ENCODE measurements at regions not wholly inside any gene's neighbourhood (a gene's known extent, or its start where the extent isn't known, plus 50 kb on each side); places are given as distances from the start of the nearest gene placed in this dataset.

DNA sequence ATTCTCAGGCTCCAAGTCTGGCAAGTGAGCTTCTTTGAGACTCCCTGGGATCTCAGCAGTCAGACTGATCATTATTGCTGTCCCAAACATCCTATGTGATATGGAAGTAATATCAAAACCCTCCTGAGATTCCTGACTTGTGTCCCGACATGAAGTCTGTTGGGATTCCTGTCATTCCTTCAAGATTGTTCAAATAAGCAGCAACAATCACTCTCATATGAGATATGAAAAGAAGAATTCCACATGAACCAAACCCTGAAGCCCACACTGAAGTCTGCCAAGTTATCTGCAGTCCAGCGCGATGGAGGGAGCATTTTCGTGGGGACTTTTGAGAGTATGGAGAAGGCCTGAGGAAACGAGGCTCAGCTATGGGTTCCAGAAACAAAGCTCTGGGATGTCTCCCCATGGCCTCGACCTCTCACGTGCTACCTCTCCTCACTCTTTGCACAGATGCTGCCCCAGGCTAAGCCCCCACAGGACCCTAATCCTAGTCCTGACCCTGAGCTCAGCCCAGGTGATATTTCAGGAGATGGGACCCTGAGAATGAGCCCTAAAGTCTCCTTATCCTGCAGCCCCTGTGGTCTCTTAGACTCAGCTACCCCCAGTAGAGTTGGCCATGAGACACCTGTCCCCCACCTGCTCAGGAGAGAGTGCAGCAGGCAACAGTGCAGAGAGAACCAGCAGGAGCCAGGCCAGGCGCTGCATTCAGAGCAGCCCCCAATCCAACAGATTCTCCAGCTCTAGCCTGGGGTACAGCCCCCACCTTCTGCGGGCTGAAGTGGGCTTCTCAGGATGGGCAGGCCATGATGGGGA, 100.2 kb downstream of the GGTLC2 start:
- no peak for DNase-seq (ENCODE audit: low read depth)

DNA sequence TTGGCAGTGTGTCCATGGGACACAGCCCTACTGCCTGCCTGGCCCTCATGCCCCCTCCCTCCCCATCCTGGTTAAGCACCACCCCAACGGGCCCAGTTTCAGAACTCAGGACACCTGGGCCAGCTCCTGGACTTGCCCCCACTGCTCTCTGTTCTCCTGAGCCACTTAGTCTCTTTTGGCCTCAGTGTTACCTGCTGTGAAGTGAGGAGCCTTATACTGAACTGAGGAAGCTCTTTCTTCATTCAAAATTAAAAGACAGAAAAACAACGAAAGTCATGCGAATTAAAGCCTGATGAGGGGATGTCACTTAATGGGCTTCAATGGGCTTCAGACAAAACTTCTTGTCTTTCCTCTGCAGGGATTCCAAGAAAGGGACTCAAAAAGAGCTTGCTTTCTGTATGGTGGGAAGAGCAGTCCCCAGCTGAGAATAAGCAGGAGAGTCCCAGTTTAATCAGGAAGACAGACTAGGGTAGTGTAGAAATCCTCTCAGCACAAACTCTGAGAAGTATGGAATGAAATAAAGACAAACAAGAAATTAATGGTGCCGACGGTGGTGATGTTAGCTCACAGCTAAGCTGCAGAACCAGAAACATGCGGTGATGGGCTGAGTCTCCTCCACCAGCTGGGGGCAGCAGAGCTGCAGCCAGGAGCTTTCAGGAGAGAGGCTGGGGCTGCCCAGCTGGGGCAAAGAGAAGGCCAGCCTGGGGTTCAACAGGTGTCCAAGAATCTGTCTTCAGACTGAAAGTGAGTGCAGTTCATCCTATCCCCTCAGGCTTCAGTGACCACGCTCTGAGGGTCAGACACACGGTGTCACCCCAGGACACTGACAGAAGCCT, 101.0 kb downstream of the GGTLC2 start:
- DNase-seq (ENCODE audit: low read depth), result no peak

DNA sequence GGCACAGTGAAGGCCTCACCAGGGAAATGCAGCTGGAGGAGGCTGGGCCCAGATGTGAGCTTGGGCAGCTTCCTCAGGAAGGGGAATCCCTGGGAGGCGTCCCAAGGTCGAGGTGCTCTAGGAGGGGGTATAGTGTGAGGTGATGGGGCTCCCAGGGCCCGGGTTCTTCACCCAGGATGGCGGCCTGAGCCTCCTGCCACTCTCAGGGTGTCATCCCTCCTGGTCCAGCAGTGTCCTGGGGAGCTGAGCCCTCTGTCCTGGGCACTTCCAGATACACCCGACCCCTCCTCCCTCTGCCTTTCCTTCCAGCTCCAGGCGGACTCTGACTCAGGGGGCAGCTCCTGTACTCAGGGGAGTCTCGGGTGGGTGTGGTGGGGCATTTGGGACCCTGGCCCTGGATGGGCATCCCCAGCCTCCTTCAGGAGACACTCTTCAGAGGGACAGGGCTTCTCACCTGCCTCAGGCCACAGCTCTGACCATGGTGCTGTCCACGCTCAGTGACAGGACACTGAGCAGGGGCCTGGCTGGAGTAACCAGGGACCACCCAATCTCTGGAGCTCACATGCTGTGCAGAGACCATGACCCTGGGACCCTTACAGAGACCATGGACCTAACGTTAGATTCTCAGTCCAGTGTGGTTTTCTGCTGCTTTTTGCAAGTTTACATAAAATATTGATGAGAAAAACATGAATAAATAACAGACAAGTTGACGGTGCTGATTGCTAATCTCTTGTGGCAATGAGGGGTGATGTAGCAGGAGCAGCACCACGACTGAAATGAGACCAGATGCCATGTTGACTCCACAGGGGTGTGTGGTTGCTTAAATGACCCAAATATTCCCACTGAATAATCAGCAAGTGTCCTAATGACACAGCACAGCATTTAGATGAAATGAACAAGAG, 101.9 kb downstream of the GGTLC2 start:
- DNase-seq (ENCODE audit: low read depth), result no peak

DNA sequence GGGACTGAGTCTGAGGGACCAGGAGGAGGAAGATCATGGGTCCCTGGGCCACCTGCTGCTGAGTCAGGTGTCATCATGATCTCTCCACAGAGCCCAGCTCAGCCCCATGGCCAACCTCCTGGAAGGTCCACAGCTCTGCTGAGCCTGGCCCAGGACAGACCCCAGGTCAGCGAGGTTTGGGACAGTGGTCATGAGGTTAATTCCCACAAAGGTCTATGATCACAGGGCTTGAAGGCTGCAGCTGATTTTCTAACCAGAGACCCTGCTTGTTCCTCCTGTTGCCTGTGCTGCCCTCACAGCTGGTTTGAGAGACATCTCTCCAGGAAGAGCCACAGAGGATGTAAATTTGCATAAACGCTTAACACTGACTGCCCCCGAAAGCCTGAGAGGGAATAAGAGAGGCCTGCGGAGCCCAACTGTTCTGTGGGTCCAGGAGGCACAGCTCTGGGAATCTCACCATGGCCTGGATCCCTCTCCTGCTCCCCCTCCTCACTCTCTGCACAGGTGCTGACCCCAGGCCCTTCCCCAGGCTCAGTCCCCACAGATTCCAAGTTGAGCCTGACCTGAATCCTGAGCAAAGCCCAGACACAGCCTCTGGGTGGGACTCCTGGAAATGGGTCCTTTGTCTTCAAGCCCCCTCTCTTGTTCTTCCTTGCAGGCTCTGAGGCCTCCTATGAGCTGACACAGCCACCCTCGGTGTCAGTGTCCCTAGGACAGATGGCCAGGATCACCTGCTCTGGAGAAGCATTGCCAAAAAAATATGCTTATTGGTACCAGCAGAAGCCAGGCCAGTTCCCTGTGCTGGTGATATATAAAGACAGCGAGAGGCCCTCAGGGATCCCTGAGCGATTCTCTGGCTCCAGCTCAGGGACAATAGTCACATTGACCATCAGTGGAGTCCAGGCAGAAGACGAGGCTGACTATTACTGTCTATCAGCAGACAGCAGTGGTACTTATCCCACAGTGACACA, 102.8 kb downstream of the GGTLC2 start:
- no peak for DNase-seq (ENCODE audit: low read depth)

DNA sequence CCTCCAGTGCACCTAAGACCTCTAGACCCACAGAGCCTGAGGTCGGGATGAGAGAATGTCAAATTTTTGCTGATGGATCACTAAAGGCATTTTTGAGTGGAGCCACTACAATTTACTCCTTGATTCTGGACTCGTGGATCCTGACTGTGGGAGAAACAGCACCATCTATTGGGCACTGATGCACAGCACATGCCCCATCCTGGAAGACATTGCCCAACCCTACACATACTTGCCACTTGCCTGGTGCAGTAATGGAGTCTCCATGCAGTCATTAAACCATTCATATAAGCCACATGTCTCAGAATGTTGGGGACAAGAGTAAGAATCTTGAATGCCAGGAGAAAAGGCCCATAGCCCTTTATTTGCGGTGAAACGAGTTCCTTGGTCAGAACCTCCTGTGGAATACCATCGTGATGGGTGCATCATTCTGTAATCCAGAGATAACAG, 103.9 kb downstream of the GGTLC2 start:
- peak; percentile 41 for DNase-seq (ENCODE audit: low read depth)

DNA sequence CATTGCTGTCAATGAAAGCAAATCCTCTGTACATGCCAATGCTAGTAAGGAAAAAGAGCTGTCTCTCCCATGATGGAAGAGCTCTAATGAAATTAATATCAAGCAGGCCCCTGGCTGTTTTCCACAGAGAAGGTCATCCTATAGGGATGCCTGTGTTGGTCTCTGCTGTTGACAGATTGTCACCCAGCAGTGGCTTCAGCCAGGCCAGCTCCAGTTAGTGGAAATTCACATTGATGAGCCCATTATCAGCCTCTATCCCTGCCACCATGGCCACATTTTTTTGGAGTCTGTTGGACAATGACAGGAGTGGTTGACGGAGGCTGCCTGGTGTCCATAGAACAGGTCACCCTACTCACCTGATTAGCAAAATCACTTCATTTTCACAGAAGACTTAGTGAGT, 104.3 kb downstream of the GGTLC2 start:
- no peak for DNase-seq (ENCODE audit: low read depth)

DNA sequence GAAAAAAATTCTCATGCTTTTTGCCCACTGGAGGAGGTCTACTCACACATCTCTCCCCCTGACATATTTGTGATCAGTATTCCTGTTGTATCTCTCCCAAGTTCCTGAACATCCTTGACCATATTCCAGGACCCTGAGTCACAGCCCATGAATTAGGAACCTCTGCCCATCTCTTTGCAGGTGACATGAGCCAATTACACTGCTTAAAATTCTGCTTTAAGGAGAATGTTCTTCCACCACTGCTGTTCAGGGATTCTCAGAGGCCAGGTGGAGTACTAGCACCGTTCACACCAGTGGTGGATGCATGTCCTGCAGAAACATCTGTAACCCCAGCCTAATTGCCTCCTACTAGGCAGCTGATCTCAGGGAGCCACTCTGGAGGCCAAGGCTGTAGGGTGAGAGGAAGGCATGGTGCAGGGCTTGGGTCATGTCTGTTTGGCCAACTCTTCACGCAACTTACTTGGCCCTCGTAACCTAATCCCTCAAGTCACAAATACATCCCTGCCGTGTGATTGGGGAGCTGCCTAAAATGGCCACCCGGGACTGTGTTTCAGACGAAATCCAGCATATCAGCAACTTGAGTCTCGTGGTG, 104.8 kb downstream of the GGTLC2 start:
- DNase-seq (ENCODE audit: low read depth), result no peak

DNA sequence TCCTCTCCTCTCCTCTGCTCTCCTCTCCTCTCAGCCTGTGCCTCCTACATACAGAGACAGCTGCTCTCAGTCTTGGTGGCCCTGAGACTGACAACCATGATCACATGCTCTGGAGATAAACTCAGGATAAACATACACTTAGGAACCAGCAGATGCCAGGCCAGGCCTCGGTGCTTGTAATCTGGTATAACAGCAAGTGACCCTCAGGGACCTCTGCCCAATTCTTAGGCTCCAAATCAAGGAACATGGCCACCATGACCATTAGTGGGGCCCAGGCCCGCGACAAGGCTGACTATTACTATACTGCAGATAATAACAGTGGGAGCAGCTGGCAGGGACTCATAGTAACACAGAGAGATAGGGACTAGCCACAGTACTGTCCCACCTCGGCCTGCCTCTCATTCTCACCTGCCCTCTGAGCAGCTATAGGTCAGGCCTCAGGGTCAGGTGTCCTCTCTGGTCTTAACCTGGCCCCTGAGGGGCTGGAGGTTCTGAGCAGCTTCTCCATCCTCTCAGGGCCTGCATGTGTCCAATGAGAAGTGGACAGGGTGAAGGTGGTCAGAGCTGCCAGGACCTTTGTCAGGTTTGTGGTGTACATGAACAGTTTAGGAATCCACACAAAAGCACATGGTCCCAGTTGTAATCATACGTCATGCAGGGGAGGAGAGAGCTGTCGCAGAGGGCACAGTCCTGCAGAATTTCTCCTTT, 106.1 kb downstream of the GGTLC2 start:
- DNase-seq (ENCODE audit: low read depth), result no peak

DNA sequence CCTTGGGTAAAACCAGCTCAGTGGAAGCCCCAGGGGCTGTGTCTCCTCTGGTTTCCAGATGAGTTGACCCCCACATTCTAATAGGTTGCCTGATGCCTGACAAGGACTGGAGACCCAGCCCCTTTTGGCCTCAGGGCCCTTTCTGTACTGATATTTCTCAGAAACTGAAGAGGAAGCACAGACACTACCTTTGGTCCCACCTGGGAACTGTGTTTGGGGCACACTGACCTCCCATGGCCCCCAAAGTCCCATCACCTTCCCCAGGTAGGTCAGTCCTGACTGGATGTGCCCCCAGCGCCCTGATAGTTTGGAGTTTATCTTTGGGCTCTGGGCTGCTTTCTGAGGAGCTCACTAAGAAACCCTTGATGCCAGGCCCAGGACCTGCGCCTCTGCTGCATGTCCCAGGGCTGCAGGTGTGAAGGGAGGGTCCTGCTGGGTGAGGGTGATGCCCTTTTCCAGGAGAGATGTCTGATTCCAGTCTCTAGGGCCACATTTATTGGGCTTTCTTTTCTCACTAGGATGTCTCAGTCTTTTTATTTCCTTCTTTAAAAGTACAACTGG, 106.7 kb downstream of the GGTLC2 start:
- DNase-seq (ENCODE audit: low read depth), result no peak

DNA sequence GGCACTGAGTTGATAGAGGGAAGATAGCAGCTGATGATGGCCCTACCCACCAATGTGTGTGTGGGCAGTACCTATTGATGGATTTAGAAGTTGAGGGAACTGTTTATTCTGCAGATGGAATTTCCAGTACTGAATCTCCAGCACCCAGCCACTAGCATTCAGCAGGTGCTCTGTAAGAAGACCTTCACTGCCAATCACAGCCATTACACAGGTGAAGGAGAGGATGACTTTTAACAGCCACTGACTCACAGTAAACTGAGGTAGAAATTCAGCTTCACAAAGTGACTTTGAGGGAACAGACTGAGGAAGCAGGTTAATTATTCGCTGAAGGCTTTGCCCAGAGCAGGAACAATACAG, 107.8 kb downstream of the GGTLC2 start:
- DNase-seq (ENCODE audit: low read depth), result no peak

DNA sequence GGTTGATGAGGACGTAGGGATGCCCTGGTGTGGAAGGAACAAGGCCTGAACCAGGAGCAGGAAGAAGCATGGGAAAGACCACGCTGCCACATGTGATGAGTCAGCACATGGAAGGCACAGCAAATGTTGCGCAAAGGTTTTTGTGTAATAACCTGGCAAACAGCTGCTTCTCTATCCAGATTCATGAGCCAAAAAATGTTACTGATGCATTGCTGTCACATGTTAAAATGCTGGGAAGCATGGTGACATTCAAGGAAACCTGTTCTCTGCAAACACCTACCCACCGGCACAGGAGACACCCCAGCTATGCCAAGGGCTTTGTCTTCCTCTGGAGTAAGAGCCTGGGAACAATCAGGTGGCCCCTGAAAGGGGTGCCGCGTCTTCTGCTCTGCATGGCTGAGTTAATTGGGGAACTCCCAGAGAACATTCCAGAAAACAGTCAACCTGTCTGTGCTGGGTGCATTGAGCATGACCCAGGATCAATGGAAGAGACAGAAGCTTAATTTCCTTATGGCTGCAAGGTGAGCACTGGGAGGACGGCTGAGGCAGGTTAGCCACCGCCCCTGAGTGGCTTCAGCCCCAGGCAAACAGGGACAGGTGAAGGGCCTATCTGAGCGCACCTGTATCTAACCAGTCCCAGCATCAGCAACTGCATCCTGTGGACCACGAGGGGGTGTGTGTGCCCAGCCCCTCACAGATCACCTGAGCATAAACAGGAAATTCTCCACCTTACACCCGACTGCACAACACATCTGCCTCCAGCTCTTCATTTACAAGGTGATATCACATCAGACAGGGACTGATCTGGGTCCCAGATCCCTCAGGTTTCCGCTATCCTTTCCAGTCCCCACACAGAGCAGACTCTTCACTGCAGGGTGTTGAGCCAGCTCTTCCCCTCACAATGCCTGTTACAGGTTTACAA, 108.4 kb downstream of the GGTLC2 start:
- peak; percentile 70 for DNase-seq (ENCODE audit: low read depth)

DNA sequence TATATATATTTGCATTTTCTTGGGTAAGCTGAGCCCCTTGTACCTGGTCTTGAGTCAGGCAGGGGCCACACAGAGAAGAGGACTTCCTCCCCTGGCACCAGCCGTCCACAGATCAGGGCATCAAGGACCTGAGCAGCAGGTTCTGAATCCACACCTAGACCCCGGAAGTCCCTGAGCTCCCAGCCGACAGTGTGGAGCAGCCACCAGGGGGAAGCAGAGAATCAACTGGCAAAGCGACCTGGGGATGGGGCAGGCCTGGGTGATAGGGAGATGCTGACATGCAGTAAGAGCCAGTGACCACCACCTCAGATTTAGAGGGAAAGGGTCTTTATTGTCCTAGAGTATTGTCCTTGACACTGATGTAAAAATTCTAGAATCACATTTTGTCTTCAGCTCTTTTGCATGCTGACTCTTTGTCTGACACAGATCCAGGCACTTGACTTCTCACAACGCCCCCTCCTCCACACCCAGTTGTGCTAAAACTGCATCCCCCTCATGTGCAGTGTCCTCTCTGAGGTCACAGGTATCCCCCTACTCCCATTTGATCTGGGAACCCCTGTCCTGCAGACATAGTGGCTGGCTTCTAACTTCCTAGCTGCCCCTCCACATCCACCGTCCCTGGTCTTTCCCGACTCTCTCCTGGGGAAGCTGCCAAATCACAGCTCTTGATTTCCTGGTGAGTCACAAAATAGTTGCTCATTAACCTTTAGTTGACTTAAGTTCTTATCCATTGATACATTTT, 109.3 kb downstream of the GGTLC2 start:
- DNase-seq (ENCODE audit: low read depth), result no peak

DNA sequence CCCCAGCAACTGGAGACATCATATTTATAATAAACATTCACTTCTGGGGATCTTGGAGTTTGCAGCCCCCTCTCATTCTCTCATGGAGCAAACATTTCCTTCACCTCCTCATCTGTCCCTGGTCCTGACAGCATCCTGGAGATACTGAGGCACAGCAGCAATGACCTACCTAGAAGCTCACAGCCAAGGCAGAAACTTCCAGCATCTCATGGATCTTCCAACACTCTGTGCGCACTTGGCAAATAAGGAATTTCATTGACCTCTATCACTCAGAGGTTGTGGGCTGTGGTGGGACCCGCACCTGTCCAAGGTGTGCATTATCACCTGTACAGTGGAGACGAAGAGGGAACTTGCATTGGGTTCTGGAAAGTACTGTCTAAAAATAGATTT, 109.8 kb downstream of the GGTLC2 start:
- DNase-seq (ENCODE audit: low read depth), result no peak

DNA sequence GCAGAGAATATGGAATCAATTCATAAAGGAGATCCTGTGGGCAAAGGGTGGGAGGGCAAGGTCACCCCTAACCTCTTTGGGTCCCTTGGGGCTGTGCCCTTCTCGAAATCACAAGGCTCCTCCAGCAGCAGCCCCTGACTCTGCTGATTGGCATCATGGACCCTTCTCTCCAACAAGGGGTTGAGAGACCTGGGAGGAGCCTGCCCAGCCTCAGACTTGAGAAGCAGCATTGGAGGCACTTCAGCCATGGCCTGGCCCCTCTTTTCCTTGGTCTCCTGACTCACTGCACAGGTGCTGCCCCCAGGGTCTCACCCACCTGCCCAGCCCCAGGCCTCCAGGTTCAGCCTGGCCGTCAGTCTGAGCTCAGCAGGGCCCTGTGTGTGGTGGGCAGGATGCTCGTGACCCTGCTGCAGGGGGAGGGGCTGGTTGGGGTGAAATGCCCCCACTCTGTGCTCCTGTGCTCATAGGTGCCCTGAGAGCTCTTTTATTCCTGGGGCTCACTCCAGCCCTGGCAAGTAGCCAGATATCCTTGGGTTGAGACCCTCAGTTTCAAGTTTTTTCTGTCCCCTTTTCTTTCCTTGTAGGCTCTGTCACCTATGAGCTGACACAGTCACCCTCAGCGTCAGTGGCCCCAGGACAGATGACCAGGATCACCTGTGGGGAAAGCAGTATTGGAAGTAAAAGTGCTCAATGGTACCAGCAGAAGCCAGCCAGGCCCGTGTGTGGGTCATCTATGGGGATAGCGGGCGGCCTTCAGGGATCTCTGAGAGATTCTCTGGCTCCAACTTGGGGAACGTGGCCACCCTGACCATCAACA, 110.8 kb downstream of the GGTLC2 start:
- DNase-seq (ENCODE audit: low read depth), result no peak

DNA sequence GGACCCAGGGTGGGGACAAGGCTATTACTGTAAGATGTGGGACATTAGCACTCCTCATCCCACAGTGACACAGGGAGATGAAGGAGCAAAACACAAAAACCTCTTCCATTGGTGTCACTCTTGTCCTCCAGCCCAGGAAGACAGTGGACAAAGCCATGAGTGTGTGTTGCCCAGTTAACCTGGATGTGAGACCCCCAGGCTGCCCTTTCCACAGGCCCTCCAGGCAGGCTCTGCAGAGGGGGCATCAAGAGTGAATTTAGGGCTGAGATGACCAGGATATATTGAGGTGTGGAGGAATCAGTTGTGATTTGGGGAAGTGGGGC, 111.3 kb downstream of the GGTLC2 start:
- no peak for DNase-seq (ENCODE audit: low read depth)

DNA sequence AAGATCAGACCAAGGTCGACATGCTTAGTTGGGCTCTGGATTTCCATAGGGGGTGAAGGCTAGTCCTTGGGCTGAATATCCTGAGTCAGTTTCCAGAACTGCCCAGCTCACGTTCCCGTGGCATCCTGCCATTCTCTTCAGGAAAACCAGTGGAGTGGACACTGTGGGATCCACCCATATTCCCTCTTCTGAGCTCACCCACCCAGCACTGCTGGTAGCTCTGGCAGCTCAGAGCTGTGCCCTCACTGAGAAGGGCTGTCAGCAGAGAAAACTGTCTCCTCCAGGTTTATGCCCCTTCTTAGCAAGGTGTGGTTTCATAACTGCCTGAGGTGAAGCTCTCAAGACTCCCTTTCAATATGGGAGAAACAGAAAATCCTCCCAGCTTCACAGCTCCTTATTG, 111.7 kb downstream of the GGTLC2 start:
- DNase-seq (ENCODE audit: low read depth), result no peak
